LNCaP clone FGC (cell line): ENCODE measurements at regions not wholly inside any gene's neighbourhood (a gene's known extent, or its start where the extent isn't known, plus 50 kb on each side); places are given as distances from the start of the nearest gene placed in this dataset.

ENCODE experiments used
- DNase-seq: peaks from one replicate; pipeline ENCODE4 v3.0.0-alpha.2; 2011; ENCODE audit warnings: low read depth
- H3K4me3 ChIP-seq: 2 replicates; pipeline ENCODE4 v1.5.1; 2011; ENCODE audit warnings: mild to moderate bottlenecking, low read depth, low read length, control low read depth
- CTCF ChIP-seq: IDR thresholded peaks from 2 replicates; pipeline ENCODE4 v1.5.1; 2012; ENCODE audit warnings: mild to moderate bottlenecking; ENCODE audit not compliant: control insufficient read depth, insufficient read depth; ENCODE audit errors: extremely low read depth

GRCh38 chr20:48571949-48572847 is 255.6 kb downstream of the PREX1 start:
- H3K4me3 ChIP-seq: no peak overlapping the region
- TF ChIP-seq CTCF: no peak
- DNase-seq: no peak

- no peak overlapping the region for H3K4me3 ChIP-seq
- DNase-seq: no peak
- TF ChIP-seq CTCF: no peak
These were observed 258.1 kb downstream of the PREX1 start for GRCh38 chr20:48569679-48570078.

- no peak for DNase-seq
- no peak for TF ChIP-seq CTCF
- H3K4me3 ChIP-seq: no peak overlapping the region
These were observed 259.3 kb downstream of the PREX1 start for GRCh38 chr20:48568520-48568919.

- H3K4me3 ChIP-seq: no peak overlapping the region
- no peak for DNase-seq
- no peak for TF ChIP-seq CTCF
These were observed 260.7 kb downstream of the PREX1 start for GRCh38 chr20:48567145-48567544.

- DNase-seq: no peak
- TF ChIP-seq CTCF: no peak
- no peak overlapping the region for H3K4me3 ChIP-seq
These were observed 262.7 kb downstream of the PREX1 start for GRCh38 chr20:48564982-48565539.

GRCh38 chr20:48563191-48563870 is 264.5 kb downstream of the PREX1 start:
- TF ChIP-seq CTCF: no peak
- no peak for DNase-seq
- no peak overlapping the region for H3K4me3 ChIP-seq
